ENCODE measurements at regions not wholly inside any gene's neighbourhood (a gene's known extent, or its start where the extent isn't known, plus 50 kb on each side); places are given as distances from the start of the nearest gene placed in this dataset.

DNA sequence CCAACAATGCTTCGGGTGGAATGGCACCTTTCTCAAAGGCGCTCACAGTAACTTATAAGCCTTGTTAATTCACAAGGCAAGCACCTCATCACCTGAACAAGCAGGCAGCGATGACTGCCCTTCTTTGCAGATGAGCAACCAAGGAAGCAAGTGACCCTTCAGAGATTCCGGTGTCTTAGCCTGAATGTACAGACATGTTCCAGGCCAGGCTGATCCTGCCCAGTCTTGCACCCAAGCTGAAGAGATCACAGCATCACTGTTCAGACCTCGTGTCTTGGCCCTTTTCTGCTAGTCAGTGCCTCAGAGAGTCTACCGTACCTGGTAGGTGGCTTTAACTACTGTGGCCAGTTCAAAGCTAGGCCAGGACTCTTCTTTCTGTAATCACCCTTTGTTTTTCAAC, 94.7 kb upstream of the ERCC6L2 start:
- TF ChIP-seq, protein P1, sequence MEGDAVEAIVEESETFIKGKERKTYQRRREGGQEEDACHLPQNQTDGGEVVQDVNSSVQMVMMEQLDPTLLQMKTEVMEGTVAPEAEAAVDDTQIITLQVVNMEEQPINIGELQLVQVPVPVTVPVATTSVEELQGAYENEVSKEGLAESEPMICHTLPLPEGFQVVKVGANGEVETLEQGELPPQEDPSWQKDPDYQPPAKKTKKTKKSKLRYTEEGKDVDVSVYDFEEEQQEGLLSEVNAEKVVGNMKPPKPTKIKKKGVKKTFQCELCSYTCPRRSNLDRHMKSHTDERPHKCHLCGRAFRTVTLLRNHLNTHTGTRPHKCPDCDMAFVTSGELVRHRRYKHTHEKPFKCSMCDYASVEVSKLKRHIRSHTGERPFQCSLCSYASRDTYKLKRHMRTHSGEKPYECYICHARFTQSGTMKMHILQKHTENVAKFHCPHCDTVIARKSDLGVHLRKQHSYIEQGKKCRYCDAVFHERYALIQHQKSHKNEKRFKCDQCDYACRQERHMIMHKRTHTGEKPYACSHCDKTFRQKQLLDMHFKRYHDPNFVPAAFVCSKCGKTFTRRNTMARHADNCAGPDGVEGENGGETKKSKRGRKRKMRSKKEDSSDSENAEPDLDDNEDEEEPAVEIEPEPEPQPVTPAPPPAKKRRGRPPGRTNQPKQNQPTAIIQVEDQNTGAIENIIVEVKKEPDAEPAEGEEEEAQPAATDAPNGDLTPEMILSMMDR (IDR thresholded peaks at IDR 0.05; ENCODE audit: poor library complexity): no peak
- TF ChIP-seq EZH2 (IDR thresholded peaks at IDR 0.05; ENCODE audit: borderline replicate concordance) (no peak), EZH2phosphoT487 (IDR thresholded peaks at IDR 0.05; ENCODE audit: low read depth, severe bottlenecking, unreplicated experiment) (no peak)
